ENCODE measurements at regions not wholly inside any gene's neighbourhood (a gene's known extent, or its start where the extent isn't known, plus 50 kb on each side); places are given as distances from the start of the nearest gene placed in this dataset.

DNA sequence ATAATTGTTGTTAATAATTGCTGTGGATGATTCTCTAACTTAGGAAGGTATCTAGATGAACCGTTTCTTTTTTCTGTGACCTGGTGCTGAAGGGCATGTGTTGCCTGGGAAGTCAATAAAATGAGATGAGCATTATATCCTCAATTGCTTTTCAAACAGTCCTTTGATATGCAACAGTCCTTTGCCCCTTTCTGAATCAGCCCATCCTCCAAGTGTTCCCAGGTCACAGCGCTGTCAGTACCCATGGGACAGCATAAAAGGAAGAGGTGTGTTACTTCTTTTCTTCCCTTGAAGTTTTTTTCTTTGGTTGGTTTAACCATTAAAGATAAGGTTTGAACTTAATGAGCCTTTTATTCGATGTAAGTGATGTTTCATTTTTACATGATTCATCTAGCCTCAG lies 651.8 kb downstream of the SEMA5A start:
- no peaks in the 10 kb centered on the region for H3K4me1 ChIP-seq (ENCODE audit: insufficient read depth, insufficient read length)
- H3K27me3 ChIP-seq (ENCODE audit: insufficient read depth, insufficient read length), result no peaks in the 10 kb centered on the region
- DNase-seq (ENCODE audit: low read depth, low spot score), result no peak
- H3K9ac ChIP-seq (ENCODE audit: insufficient read length, low read depth), result no peak overlapping the region
- no peak overlapping the region for H3K4me3 ChIP-seq (ENCODE audit: insufficient read length, low read depth)
- no peaks in the 10 kb centered on the region for H3K9me3 ChIP-seq (ENCODE audit: insufficient read depth, low read length)
- TF ChIP-seq ZNF274 (IDR thresholded peaks at IDR 0.05; ENCODE audit: low read depth, low read length) (no peak), YY1 (IDR thresholded peaks at IDR 0.05; ENCODE audit: insufficient read depth, insufficient read length) (no peak), SUZ12 (IDR thresholded peaks at IDR 0.05; ENCODE audit: extremely low read depth, insufficient read depth, insufficient read length) (no peak)
- no peaks in the 10 kb centered on the region for H3K36me3 ChIP-seq (ENCODE audit: insufficient read depth, insufficient read length, low read length)

DNA sequence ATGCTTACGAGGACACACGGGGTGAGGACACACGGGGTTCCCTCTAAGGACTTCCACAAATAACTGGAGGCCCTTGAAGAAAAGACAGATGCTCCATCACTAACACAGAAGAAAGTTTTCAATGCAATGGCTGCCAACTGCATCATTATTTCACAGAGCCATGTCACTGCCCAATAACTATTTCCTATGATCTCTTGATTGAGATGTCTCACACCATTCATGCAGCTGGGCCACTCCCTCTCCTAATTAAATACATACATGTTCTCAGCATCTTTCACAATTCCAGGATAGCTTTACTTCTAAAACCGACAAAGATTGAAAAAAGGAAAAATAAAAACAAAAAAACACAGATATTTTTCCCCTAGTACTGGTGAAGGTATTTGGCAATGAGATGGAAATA lies 650.8 kb downstream of the SEMA5A start:
- no peak overlapping the region for H3K9ac ChIP-seq (ENCODE audit: insufficient read length, low read depth)
- no peak overlapping the region for H3K4me3 ChIP-seq (ENCODE audit: insufficient read length, low read depth)
- TF ChIP-seq SUZ12 (IDR thresholded peaks at IDR 0.05; ENCODE audit: extremely low read depth, insufficient read depth, insufficient read length), result no peak
- no peak for TF ChIP-seq YY1 (IDR thresholded peaks at IDR 0.05; ENCODE audit: insufficient read depth, insufficient read length)
- TF ChIP-seq ZNF274 (IDR thresholded peaks at IDR 0.05; ENCODE audit: low read depth, low read length), result no peak
- no peak for DNase-seq (ENCODE audit: low read depth, low spot score)
- no peaks in the 10 kb centered on the region for H3K9me3 ChIP-seq (ENCODE audit: insufficient read depth, low read length)
- no peaks in the 10 kb centered on the region for H3K36me3 ChIP-seq (ENCODE audit: insufficient read depth, insufficient read length, low read length)
- no peaks in the 10 kb centered on the region for H3K27me3 ChIP-seq (ENCODE audit: insufficient read depth, insufficient read length)
- H3K4me1 ChIP-seq (ENCODE audit: insufficient read depth, insufficient read length), result no peaks in the 10 kb centered on the region

DNA sequence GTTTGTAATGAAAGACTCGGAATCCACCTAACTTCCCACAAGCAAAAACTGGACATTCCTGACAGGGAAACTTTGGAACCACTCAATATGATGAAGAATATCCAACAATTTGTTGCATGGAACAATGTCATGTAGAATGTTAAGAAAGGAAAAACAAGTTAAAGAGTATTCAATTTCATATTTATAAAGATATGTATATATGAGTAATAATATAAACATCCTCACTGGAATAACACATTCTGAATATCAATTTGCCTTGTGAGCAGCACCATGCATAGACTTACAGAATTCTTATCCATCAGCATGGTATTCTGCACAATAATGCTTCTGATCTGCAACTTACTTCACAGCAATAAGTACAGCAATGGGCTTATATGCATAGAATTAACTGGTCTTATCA lies 650.3 kb downstream of the SEMA5A start:
- H3K4me3 ChIP-seq (ENCODE audit: insufficient read length, low read depth), result no peak overlapping the region
- DNase-seq (ENCODE audit: low read depth, low spot score), result no peak
- no peaks in the 10 kb centered on the region for H3K36me3 ChIP-seq (ENCODE audit: insufficient read depth, insufficient read length, low read length)
- TF ChIP-seq YY1 (IDR thresholded peaks at IDR 0.05; ENCODE audit: insufficient read depth, insufficient read length) (no peak), SUZ12 (IDR thresholded peaks at IDR 0.05; ENCODE audit: extremely low read depth, insufficient read depth, insufficient read length) (no peak)
- H3K4me1 ChIP-seq (ENCODE audit: insufficient read depth, insufficient read length), result no peaks in the 10 kb centered on the region
- H3K9me3 ChIP-seq (ENCODE audit: insufficient read depth, low read length), result no peaks in the 10 kb centered on the region
- no peaks in the 10 kb centered on the region for H3K27me3 ChIP-seq (ENCODE audit: insufficient read depth, insufficient read length)
- H3K9ac ChIP-seq (ENCODE audit: insufficient read length, low read depth), result no peak overlapping the region

DNA sequence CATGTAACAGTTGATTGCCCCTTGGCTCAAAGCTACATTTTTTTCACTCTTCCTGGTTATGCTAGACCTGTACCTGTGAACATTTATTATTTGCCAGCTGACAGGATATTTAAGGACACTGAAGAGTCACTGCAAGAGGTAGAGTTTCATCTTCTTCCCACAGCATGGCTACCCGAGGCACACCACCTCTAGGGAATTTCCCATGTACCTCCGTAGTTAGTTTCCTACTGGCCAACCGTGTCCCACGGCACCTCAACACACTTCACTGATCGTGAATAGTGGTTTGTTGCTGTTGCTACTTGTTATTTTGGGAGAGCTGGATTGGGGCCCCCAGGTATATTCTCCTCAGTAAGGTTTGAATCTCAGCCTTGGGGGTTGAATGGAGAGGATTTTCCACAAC lies 648.6 kb downstream of the SEMA5A start:
- Histone ChIP-seq H3K4me1 (ENCODE audit: insufficient read depth, insufficient read length) (no peaks in the 10 kb centered on the region), H3K9me3 (ENCODE audit: insufficient read depth, low read length) (no peaks in the 10 kb centered on the region), H3K4me3 (ENCODE audit: insufficient read length, low read depth) (no peak overlapping the region), H3K9ac (ENCODE audit: insufficient read length, low read depth) (no peak overlapping the region), H3K27me3 (ENCODE audit: insufficient read depth, insufficient read length) (no peaks in the 10 kb centered on the region), H3K36me3 (ENCODE audit: insufficient read depth, insufficient read length, low read length) (no peaks in the 10 kb centered on the region)
- no peak for TF ChIP-seq ZNF274 (IDR thresholded peaks at IDR 0.05; ENCODE audit: low read depth, low read length)
- TF ChIP-seq YY1 (IDR thresholded peaks at IDR 0.05; ENCODE audit: insufficient read depth, insufficient read length), result no peak
- TF ChIP-seq SUZ12 (IDR thresholded peaks at IDR 0.05; ENCODE audit: extremely low read depth, insufficient read depth, insufficient read length), result no peak
- DNase-seq (ENCODE audit: low read depth, low spot score), result no peak

DNA sequence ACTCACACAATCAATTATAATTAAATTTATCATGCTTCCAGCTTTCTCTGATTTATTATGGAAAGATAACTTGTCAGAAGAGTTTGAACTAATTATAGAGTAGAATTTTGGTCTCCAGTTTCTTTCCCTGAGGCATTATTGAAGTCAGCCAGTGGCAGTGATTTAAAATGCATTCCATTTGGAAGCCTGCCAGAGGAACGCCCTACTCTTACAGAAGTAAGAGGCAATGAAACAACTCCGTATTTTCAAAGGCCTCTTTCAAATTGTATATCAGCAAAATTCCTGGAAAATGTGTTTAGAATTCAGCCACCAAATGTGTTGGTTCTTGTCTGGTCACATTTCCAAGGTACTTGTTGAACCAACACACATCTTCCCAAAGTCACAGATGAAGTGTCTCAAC lies 640.9 kb downstream of the SEMA5A start:
- H3K4me3 ChIP-seq (ENCODE audit: insufficient read length, low read depth), result no peak overlapping the region
- H3K9me3 ChIP-seq (ENCODE audit: insufficient read depth, low read length), result no peaks in the 10 kb centered on the region
- TF ChIP-seq YY1 (IDR thresholded peaks at IDR 0.05; ENCODE audit: insufficient read depth, insufficient read length), result no peak
- no peak for TF ChIP-seq SUZ12 (IDR thresholded peaks at IDR 0.05; ENCODE audit: extremely low read depth, insufficient read depth, insufficient read length)
- TF ChIP-seq ZNF274 (IDR thresholded peaks at IDR 0.05; ENCODE audit: low read depth, low read length), result no peak
- H3K27me3 ChIP-seq (ENCODE audit: insufficient read depth, insufficient read length), result no peaks in the 10 kb centered on the region
- H3K9ac ChIP-seq (ENCODE audit: insufficient read length, low read depth), result no peak overlapping the region
- no peaks in the 10 kb centered on the region for H3K4me1 ChIP-seq (ENCODE audit: insufficient read depth, insufficient read length)
- DNase-seq (ENCODE audit: low read depth, low spot score), result no peak
- H3K36me3 ChIP-seq (ENCODE audit: insufficient read depth, insufficient read length, low read length), result no peaks in the 10 kb centered on the region

DNA sequence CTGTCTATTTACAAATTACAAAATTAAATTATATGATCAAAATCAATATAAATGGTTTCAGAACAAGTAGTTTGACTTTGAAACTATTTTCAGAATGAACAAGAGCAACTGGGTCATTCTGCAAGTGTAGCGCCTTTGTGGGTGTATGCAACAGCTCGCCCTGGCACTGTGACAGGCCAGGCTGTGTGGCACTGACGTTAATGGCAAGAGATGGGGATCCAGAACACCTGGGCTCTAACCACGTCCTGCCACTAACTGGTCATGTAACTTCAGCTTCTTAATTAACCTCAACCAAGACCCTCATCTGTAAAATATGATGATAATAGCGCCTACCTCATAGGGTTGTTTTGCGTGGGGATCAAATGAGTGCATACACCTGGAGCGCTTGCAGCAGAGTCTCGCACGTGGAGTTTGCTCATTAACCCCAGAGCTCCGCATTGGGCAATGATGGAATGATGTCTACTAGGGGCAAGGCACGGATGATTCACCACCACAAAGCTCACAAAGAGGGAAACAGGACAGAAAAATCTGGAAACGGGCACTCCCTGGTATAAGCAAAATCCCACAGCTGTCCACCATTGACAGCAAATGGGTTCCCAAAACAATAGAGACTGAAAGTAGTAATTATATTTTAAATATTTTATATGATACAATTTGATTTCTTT lies 639.4 kb downstream of the SEMA5A start:
- DNase-seq (ENCODE audit: low read depth, low spot score), result no peak
- no peak overlapping the region for H3K4me3 ChIP-seq (ENCODE audit: insufficient read length, low read depth)
- no peaks in the 10 kb centered on the region for H3K36me3 ChIP-seq (ENCODE audit: insufficient read depth, insufficient read length, low read length)
- no peaks in the 10 kb centered on the region for H3K9me3 ChIP-seq (ENCODE audit: insufficient read depth, low read length)
- H3K4me1 ChIP-seq (ENCODE audit: insufficient read depth, insufficient read length), result no peaks in the 10 kb centered on the region
- H3K27me3 ChIP-seq (ENCODE audit: insufficient read depth, insufficient read length), result no peaks in the 10 kb centered on the region
- TF ChIP-seq ZNF274 (IDR thresholded peaks at IDR 0.05; ENCODE audit: low read depth, low read length) (no peak), YY1 (IDR thresholded peaks at IDR 0.05; ENCODE audit: insufficient read depth, insufficient read length) (no peak), SUZ12 (IDR thresholded peaks at IDR 0.05; ENCODE audit: extremely low read depth, insufficient read depth, insufficient read length) (no peak)
- H3K9ac ChIP-seq (ENCODE audit: insufficient read length, low read depth), result no peak overlapping the region

DNA sequence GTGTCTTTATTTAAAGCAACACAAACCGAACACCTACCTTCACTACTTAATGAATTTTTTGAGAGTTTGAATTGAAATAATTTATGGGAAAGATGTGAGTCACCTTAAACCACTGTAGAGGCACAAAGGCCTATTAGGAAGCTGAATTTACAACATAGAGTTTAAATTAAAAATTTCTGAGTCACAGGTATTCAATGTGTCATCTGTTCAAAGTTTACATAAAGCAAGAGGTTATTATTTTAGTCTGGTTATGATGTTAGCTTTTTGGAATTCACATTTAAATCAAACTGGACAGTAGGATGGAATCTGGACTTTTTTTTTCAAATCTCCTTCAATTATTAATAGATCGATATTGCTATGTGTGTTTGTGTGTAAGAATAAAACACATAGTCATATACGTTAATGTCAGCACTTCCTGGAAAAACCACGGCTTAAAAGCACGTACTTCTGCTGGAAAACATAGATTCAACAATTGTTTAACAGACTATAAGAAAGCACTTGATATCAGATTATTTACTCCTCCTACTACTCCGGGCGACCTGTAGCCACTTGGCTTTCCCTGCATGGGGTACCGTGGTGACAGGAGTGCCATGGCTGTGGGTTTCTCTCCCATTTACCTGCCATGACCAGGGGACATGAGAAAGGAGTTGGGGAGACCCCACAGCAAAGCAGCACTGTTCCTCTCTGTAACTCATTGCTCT lies 638.6 kb downstream of the SEMA5A start:
- no peak overlapping the region for H3K9ac ChIP-seq (ENCODE audit: insufficient read length, low read depth)
- H3K4me1 ChIP-seq (ENCODE audit: insufficient read depth, insufficient read length), result no peaks in the 10 kb centered on the region
- no peaks in the 10 kb centered on the region for H3K9me3 ChIP-seq (ENCODE audit: insufficient read depth, low read length)
- TF ChIP-seq YY1 (IDR thresholded peaks at IDR 0.05; ENCODE audit: insufficient read depth, insufficient read length) (no peak), ZNF274 (IDR thresholded peaks at IDR 0.05; ENCODE audit: low read depth, low read length) (no peak), SUZ12 (IDR thresholded peaks at IDR 0.05; ENCODE audit: extremely low read depth, insufficient read depth, insufficient read length) (no peak)
- no peak overlapping the region for H3K4me3 ChIP-seq (ENCODE audit: insufficient read length, low read depth)
- H3K36me3 ChIP-seq (ENCODE audit: insufficient read depth, insufficient read length, low read length), result no peaks in the 10 kb centered on the region
- DNase-seq (ENCODE audit: low read depth, low spot score), result no peak
- no peaks in the 10 kb centered on the region for H3K27me3 ChIP-seq (ENCODE audit: insufficient read depth, insufficient read length)
